HEK293 (cell line): ENCODE measurements at regions not wholly inside any gene's neighbourhood (a gene's known extent, or its start where the extent isn't known, plus 50 kb on each side); places are given as distances from the start of the nearest gene placed in this dataset.

Source experiments
- CTCF ChIA-PET: fragments of 350-600 bp; formaldehyde crosslinking; extraction: SDS; loops from one replicate; lab custom pipeline; 2021; ENCODE audit warnings: antibody characterized with exemption; lab: Yijun Ruan, JAX
- POLR2A ChIA-PET: fragments of 300-600 bp; formaldehyde crosslinking; extraction: SDS; loops from one replicate; lab custom pipeline; 2020; ENCODE audit warnings: antibody characterized with exemption, inconsistent platforms; lab: Yijun Ruan, JAX
- H3K27ac ChIP-seq: fragments of 200-500 bp; sonication (Bioruptor generic); 2 replicates; pipeline ENCODE4 v1.5.1; 2014; ENCODE audit warnings: low read depth, low read length, control low read depth, inconsistent platforms; ENCODE audit errors: extremely low read depth
- H3K36me3 ChIP-seq, 2 experiments: fragments of 200-500 bp in 1 of 2; sonication (Bioruptor generic) in 1 of 2; 1 replicate in 1 of 2; 2 replicates in 1 of 2; pipeline ENCODE4 v1.5.1; 2014 to 2017; ENCODE audit warnings: inconsistent platforms in 2 of 2, low read length in 2 of 2; ENCODE audit not compliant: control insufficient read depth in 2 of 2, insufficient read depth in 1 of 2
- H3K4me1 ChIP-seq: fragments of 200-500 bp; sonication (Bioruptor generic); 2 replicates; pipeline ENCODE4 v1.5.1; 2014; ENCODE audit warnings: mild to moderate bottlenecking, low read length, inconsistent platforms; ENCODE audit not compliant: control insufficient read depth, insufficient read depth
- H3K4me3 ChIP-seq: 2 replicates; pipeline ENCODE4 v1.5.1; 2011; ENCODE audit warnings: low read depth, mild to moderate bottlenecking, control low read depth, low read length, moderate library complexity
- H3K9me3 ChIP-seq: fragments of 200-500 bp; sonication (Bioruptor generic); 2 replicates; pipeline ENCODE4 v1.5.1; 2014; ENCODE audit warnings: low read depth, low read length, inconsistent platforms; ENCODE audit not compliant: control insufficient read depth, insufficient read depth
- KLF1 ChIP-seq: fragments of 450-650 bp; formaldehyde crosslinking; IDR thresholded peaks from 2 replicates; pipeline ENCODE4 v1.5.1; 2016; ENCODE audit warnings: missing biosample characterization, missing genetic modification characterization
- MYNN ChIP-seq: fragments of 450-650 bp; formaldehyde crosslinking; IDR thresholded peaks from 2 replicates; pipeline ENCODE4 v1.5.1; 2016; ENCODE audit warnings: missing biosample characterization, missing genetic modification characterization, borderline replicate concordance
- OSR2 ChIP-seq: fragments of 450-650 bp; formaldehyde crosslinking; IDR thresholded peaks from 2 replicates; pipeline ENCODE4 v1.5.1; 2016; ENCODE audit warnings: missing biosample characterization, missing genetic modification characterization
- SCRT2 ChIP-seq: fragments of 450-650 bp; formaldehyde crosslinking; IDR thresholded peaks from 2 replicates; pipeline ENCODE4 v1.5.1; 2016; ENCODE audit warnings: missing biosample characterization, missing genetic modification characterization
- SP3 ChIP-seq: fragments of 450-650 bp; formaldehyde crosslinking; IDR thresholded peaks from 2 replicates; pipeline ENCODE4 v1.5.1; 2016; ENCODE audit warnings: missing biosample characterization, missing genetic modification characterization
- TCF7L2 ChIP-seq: IDR thresholded peaks from 2 replicates; pipeline ENCODE4 v1.6.1; 2011; ENCODE audit warnings: low read depth, mild to moderate bottlenecking, inconsistent platforms, low read length, moderate library complexity, borderline replicate concordance
- ZBTB8A ChIP-seq: fragments of 450-650 bp; formaldehyde crosslinking; IDR thresholded peaks from 2 replicates; pipeline ENCODE4 v1.5.1; 2016; ENCODE audit warnings: missing biosample characterization, missing genetic modification characterization
- ZEB2 ChIP-seq: fragments of 450-650 bp; formaldehyde crosslinking; IDR thresholded peaks from 2 replicates; pipeline ENCODE4 v1.5.1; 2016; ENCODE audit warnings: missing biosample characterization, missing genetic modification characterization
- ZNF2 ChIP-seq: fragments of 450-650 bp; formaldehyde crosslinking; IDR thresholded peaks from 2 replicates; pipeline ENCODE4 v1.5.1; 2016; ENCODE audit warnings: missing biosample characterization, missing genetic modification characterization
- ZNF311 ChIP-seq: fragments of 450-650 bp; formaldehyde crosslinking; IDR thresholded peaks from 2 replicates; pipeline ENCODE4 v1.5.1; 2017; ENCODE audit warnings: missing biosample characterization, missing genetic modification characterization, borderline replicate concordance
- ZNF37A ChIP-seq: fragments of 450-650 bp; IDR thresholded peaks from 2 replicates; pipeline ENCODE4 v1.5.1; 2018; ENCODE audit warnings: missing biosample characterization, missing genetic modification characterization
- ZNF391 ChIP-seq: fragments of 450-650 bp; formaldehyde crosslinking; IDR thresholded peaks from 2 replicates; pipeline ENCODE4 v1.5.1; 2016; ENCODE audit warnings: low read depth, missing biosample characterization, missing genetic modification characterization, borderline replicate concordance
- ZNF473 ChIP-seq: fragments of 450-650 bp; formaldehyde crosslinking; IDR thresholded peaks from 2 replicates; pipeline ENCODE4 v1.5.1; 2017; ENCODE audit warnings: missing biosample characterization, missing genetic modification characterization
- ZNF596 ChIP-seq: fragments of 450-650 bp; IDR thresholded peaks from 2 replicates; pipeline ENCODE4 v1.5.0; 2018; ENCODE audit warnings: missing biosample characterization, mild to moderate bottlenecking, missing genetic modification characterization, moderate library complexity
- ZNF621 ChIP-seq: fragments of 450-650 bp; formaldehyde crosslinking; IDR thresholded peaks from 2 replicates; pipeline ENCODE4 v1.5.1; 2017; ENCODE audit warnings: missing biosample characterization, missing genetic modification characterization
- ZNF626 ChIP-seq: fragments of 450-650 bp; sonication (Bioruptor Pico); formaldehyde crosslinking; IDR thresholded peaks from 2 replicates; pipeline ENCODE4 v1.5.1; 2018; ENCODE audit warnings: missing biosample characterization, missing genetic modification characterization, inconsistent platforms
- ZNF664 ChIP-seq: fragments of 450-650 bp; formaldehyde crosslinking; IDR thresholded peaks from 2 replicates; pipeline ENCODE4 v1.5.1; 2016; ENCODE audit warnings: missing biosample characterization, missing genetic modification characterization
- ZNF677 ChIP-seq: fragments of 450-650 bp; IDR thresholded peaks from 2 replicates; pipeline ENCODE4 v1.5.0; 2018; ENCODE audit warnings: missing biosample characterization, mild to moderate bottlenecking, missing genetic modification characterization, moderate library complexity
- ZNF768 ChIP-seq: fragments of 450-650 bp; formaldehyde crosslinking; IDR thresholded peaks from 2 replicates; pipeline ENCODE4 v1.5.1; 2018; ENCODE audit warnings: missing biosample characterization, mild to moderate bottlenecking, missing genetic modification characterization
- ZNF830 ChIP-seq: fragments of 450-650 bp; IDR thresholded peaks from 2 replicates; pipeline ENCODE4 v1.5.0; 2018; ENCODE audit warnings: missing biosample characterization, missing genetic modification characterization, low read depth, mild to moderate bottlenecking, moderate library complexity
- TF ChIP-seq, protein P1 (sequence below): sonication (generic); formaldehyde crosslinking; IDR thresholded peaks from 2 replicates; pipeline ENCODE4 v1.8.1; 2022; ENCODE audit warnings: mild to moderate bottlenecking, moderate library complexity, missing genetic modification reagents
- TF ChIP-seq, protein P2 (sequence below): fragments of 450-650 bp; formaldehyde crosslinking; IDR thresholded peaks from 2 replicates; pipeline ENCODE4 v1.5.1; 2016; ENCODE audit warnings: missing biosample characterization, missing genetic modification characterization
- TF ChIP-seq, protein P3 (sequence below): fragments of 450-650 bp; formaldehyde crosslinking; IDR thresholded peaks from 2 replicates; pipeline ENCODE4 v1.5.1; 2017; ENCODE audit warnings: missing biosample characterization, missing genetic modification characterization
- TF ChIP-seq, protein P4 (sequence below): fragments of 450-650 bp; formaldehyde crosslinking; conservative IDR thresholded peaks from 2 replicates; pipeline ENCODE4 v1.5.1; 2016; ENCODE audit warnings: low read depth, missing biosample characterization, missing genetic modification characterization

DNA sequence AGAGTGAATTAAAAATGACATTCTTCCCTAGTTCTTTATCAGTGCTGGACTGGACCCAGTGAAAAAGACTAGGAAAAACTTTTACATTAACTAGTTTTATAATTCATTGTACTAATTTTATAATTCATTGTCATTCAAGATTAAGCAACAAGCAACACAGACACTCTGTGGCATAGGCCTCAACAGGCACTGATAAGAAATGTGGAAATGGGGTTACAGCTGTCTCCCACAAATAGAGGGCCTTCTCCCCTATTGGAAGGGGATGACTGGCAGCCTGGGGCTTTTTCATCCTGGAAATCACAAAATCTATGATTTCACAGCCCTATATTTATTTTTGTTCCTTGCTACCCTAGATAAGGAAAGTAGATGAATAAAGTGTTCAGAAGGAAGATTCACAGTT, 370.6 kb downstream of the GBE1 start:
- CTCF ChIA-PET = no interaction called here
- no peaks in the 10 kb centered on the region for H3K36me3 ChIP-seq
- no peak for TF ChIP-seq ZBTB8A (tag by site-specific recombination)
- no peak for TF ChIP-seq ZNF768 (tag by site-specific recombination)
- TF ChIP-seq ZNF677 (tag by site-specific recombination) = no peak
- no peak for TF ChIP-seq ZNF391 (tag by site-specific recombination)
- TF ChIP-seq ZNF596 = no peak
- TF ChIP-seq, protein P1, sequence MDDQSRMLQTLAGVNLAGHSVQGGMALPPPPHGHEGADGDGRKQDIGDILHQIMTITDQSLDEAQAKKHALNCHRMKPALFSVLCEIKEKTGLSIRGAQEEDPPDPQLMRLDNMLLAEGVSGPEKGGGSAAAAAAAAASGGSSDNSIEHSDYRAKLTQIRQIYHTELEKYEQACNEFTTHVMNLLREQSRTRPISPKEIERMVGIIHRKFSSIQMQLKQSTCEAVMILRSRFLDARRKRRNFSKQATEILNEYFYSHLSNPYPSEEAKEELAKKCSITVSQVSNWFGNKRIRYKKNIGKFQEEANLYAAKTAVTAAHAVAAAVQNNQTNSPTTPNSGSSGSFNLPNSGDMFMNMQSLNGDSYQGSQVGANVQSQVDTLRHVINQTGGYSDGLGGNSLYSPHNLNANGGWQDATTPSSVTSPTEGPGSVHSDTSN = no peak
- TF ChIP-seq ZNF626 (tag by site-specific recombination) = no peak
- no peak for TF ChIP-seq ZNF664 (tag by site-specific recombination)
- no peak for TF ChIP-seq ZEB2 (tag by site-specific recombination)
- TF ChIP-seq, protein P2, sequence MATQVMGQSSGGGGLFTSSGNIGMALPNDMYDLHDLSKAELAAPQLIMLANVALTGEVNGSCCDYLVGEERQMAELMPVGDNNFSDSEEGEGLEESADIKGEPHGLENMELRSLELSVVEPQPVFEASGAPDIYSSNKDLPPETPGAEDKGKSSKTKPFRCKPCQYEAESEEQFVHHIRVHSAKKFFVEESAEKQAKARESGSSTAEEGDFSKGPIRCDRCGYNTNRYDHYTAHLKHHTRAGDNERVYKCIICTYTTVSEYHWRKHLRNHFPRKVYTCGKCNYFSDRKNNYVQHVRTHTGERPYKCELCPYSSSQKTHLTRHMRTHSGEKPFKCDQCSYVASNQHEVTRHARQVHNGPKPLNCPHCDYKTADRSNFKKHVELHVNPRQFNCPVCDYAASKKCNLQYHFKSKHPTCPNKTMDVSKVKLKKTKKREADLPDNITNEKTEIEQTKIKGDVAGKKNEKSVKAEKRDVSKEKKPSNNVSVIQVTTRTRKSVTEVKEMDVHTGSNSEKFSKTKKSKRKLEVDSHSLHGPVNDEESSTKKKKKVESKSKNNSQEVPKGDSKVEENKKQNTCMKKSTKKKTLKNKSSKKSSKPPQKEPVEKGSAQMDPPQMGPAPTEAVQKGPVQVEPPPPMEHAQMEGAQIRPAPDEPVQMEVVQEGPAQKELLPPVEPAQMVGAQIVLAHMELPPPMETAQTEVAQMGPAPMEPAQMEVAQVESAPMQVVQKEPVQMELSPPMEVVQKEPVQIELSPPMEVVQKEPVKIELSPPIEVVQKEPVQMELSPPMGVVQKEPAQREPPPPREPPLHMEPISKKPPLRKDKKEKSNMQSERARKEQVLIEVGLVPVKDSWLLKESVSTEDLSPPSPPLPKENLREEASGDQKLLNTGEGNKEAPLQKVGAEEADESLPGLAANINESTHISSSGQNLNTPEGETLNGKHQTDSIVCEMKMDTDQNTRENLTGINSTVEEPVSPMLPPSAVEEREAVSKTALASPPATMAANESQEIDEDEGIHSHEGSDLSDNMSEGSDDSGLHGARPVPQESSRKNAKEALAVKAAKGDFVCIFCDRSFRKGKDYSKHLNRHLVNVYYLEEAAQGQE (tag by site-specific recombination) = no peak
- no peak for TF ChIP-seq ZNF37A (tag by site-specific recombination)
- no peak for TF ChIP-seq ZNF473 (tag by site-specific recombination)
- no peak for TF ChIP-seq ZNF621 (tag by site-specific recombination)
- TF ChIP-seq, protein P3, sequence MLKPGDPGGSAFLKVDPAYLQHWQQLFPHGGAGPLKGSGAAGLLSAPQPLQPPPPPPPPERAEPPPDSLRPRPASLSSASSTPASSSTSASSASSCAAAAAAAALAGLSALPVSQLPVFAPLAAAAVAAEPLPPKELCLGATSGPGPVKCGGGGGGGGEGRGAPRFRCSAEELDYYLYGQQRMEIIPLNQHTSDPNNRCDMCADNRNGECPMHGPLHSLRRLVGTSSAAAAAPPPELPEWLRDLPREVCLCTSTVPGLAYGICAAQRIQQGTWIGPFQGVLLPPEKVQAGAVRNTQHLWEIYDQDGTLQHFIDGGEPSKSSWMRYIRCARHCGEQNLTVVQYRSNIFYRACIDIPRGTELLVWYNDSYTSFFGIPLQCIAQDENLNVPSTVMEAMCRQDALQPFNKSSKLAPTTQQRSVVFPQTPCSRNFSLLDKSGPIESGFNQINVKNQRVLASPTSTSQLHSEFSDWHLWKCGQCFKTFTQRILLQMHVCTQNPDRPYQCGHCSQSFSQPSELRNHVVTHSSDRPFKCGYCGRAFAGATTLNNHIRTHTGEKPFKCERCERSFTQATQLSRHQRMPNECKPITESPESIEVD (tag by site-specific recombination) = no peak
- TF ChIP-seq, protein P4, sequence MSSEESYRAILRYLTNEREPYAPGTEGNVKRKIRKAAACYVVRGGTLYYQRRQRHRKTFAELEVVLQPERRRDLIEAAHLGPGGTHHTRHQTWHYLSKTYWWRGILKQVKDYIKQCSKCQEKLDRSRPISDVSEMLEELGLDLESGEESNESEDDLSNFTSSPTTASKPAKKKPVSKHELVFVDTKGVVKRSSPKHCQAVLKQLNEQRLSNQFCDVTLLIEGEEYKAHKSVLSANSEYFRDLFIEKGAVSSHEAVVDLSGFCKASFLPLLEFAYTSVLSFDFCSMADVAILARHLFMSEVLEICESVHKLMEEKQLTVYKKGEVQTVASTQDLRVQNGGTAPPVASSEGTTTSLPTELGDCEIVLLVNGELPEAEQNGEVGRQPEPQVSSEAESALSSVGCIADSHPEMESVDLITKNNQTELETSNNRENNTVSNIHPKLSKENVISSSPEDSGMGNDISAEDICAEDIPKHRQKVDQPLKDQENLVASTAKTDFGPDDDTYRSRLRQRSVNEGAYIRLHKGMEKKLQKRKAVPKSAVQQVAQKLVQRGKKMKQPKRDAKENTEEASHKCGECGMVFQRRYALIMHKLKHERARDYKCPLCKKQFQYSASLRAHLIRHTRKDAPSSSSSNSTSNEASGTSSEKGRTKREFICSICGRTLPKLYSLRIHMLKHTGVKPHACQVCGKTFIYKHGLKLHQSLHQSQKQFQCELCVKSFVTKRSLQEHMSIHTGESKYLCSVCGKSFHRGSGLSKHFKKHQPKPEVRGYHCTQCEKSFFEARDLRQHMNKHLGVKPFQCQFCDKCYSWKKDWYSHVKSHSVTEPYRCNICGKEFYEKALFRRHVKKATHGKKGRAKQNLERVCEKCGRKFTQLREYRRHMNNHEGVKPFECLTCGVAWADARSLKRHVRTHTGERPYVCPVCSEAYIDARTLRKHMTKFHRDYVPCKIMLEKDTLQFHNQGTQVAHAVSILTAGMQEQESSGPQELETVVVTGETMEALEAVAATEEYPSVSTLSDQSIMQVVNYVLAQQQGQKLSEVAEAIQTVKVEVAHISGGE = no peak
- H3K4me3 ChIP-seq = no peak overlapping the region
- H3K9me3 ChIP-seq = no peaks in the 10 kb centered on the region
- POLR2A ChIA-PET = no interaction called here
- no peaks in the 10 kb centered on the region for H3K4me1 ChIP-seq
- H3K27ac ChIP-seq = no peak overlapping the region

DNA sequence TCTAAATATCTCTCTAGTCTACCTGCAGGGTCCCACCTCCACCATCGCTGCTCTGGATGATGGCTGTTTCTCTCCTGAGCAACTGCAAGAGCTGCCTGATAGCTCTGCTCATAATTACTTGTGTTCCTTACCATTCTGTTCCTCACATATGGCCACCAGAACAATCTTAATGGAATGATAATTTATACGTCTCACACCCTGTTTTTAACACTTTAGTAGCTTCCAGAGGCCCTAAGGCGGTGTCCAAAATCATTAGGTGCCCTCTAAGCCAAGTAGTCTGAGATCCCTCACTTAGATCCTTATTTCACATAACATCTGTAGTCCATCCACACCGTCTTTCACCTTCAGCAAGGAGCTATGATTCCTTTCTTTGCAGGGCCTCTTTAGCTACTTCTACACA, 373.3 kb downstream of the GBE1 start:
- H3K36me3 ChIP-seq = no peaks in the 10 kb centered on the region
- H3K9me3 ChIP-seq = no peaks in the 10 kb centered on the region
- no peak overlapping the region for H3K4me3 ChIP-seq
- ChIA-PET POLR2A (no interaction called here), CTCF (interaction anchor here (0.6 kb wide), 1 partner anchor 398 kb away, joined by 3 read pairs; no protein-coding TSS in a partner anchor)
- TF ChIP-seq TCF7L2 = no peak
- TF ChIP-seq ZNF2 (tag by site-specific recombination) = no peak
- no peak for TF ChIP-seq ZNF311 (tag by site-specific recombination)
- TF ChIP-seq SCRT2 (tag by site-specific recombination) = no peak
- no peak for TF ChIP-seq ZEB2 (tag by site-specific recombination)
- TF ChIP-seq ZNF830 (tag by site-specific recombination) = no peak
- no peak for TF ChIP-seq MYNN (tag by site-specific recombination)
- TF ChIP-seq OSR2 (tag by site-specific recombination) = no peak
- no peak for TF ChIP-seq KLF1 (tag by site-specific recombination)
- no peak for TF ChIP-seq SP3 (tag by site-specific recombination)
- H3K4me1 ChIP-seq = no peaks in the 10 kb centered on the region
- H3K27ac ChIP-seq = no peak overlapping the region
